ENCODE measurements at regions not wholly inside any gene's neighbourhood (a gene's known extent, or its start where the extent isn't known, plus 50 kb on each side); places are given as distances from the start of the nearest gene placed in this dataset.
A peak's percentile ranks its signal among the peaks of the same experiment; 100 is the strongest.

DNA sequence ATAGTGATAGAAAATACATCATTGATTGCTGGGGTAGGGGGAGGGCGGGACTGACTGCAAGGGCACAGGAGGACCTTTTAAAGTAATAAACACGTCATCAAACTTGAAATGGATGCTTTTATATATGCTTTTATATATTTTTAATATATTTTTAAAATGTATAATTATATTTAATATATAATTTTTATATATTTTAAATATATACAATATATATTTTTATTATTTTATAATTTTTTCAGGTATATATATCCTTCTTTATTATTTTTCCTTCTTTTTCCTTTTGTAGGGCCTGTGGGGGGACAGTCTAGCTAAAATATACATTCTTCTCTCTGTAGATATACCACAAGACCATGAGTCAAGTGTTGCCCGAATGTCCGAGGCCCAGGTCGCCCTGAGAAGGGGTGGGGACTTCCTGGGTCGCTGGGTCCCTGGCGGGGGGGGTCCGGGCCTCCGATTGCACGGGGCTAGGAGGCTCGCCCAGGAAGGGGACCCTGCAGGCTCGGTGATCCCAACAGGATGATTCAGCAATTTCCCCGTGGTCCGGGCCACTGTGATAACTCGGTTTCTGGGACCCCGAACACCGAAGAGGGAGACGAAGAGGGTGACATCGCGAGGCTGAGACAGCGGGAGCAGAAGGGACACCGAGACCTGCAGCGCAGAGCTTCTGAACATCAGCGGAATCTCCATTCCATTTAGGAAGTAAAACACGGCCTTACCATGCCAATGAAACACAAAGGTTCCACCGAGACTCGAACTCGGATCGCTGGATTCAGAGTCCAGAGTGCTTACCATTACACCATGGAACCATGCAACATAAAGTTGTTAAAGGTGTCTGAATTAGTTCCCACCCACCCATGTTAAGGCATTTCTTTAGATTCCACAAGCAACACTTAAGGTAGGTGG lies 112.5 kb upstream of the NBPF11 start (continued):
- TF ChIP-seq ZNF134 (CRISPR knock-in tag; conservative IDR thresholded peaks at IDR 0.05) (no peak), PHF21A (IDR thresholded peaks at IDR 0.05; ENCODE audit: borderline replicate concordance, low read depth) (no peak)

- Histone ChIP-seq H2AFZ (ENCODE audit: low read depth, low read length) (peak overlapping the region; percentile 56; the same call in 1 of the 2 replicates), H3K9ac (ENCODE audit: insufficient read depth in 1 of 2, low read depth in 2 of 2, low read length in 2 of 2) (peak overlapping the region; percentile 59 to 77; a peak in 1 of 4 replicates), H3K4me3 (peak overlapping the region; percentile 21), H3K9me1 (ENCODE audit: control insufficient read depth, insufficient read depth, low read length) (no peaks in the 10 kb centered on the region), H3K4me1 (replicated peaks in 1 of 2; ENCODE audit: control insufficient read depth in 2 of 2, insufficient read depth in 2 of 2, low read length in 2 of 2) (peaks cover 0 to 7% of the 10 kb centered on the region in 2 experiments; a peak in 3 of 5 replicates), H3K79me2 (ENCODE audit: control insufficient read depth, insufficient read depth, low read length) (no peaks in the 10 kb centered on the region), H3K27me3 (ENCODE audit: control insufficient read depth in 2 of 2, insufficient read depth in 2 of 2, low read length in 2 of 2) (no peaks in the 10 kb centered on the region), H3K9me3 (replicated peaks; ENCODE audit: control insufficient read depth, insufficient read depth, low read depth, low read length) (no peaks in the 10 kb centered on the region), H4K20me1 (replicated peaks; ENCODE audit: control insufficient read depth, insufficient read depth, low read length) (no peaks in the 10 kb centered on the region), H3K4me2 (ENCODE audit: insufficient read depth, low read length) (peak overlapping the region; percentile 66), H3K36me3 (ENCODE audit: control insufficient read depth, insufficient read depth, low read length) (no peaks in the 10 kb centered on the region), H3K27ac (ENCODE audit: extremely low read depth, low read depth, low read length) (peak overlapping the region; percentile 77)
- 49% methylated on average over 15 of the region's 17 CpGs for WGBS (ENCODE audit: insufficient coverage, low coverage, missing lambda C conversion rate)
- DNase-seq (ENCODE audit: extremely low read depth in 1 of 4, low spot score in 3 of 4) (no peak), ATAC-seq (no peak), FAIRE-seq (peak; percentile 69)
- in situ Hi-C loops (cut with MboI) = no loop called here
- CTCF ChIA-PET (ENCODE audit: low intra/inter-chr PET ratio) = no interaction called here
- BruUV-seq (replicated peaks) = no TSS peak
- intact Hi-C loops (cut with micrococcal nuclease) = loop anchor here (2.0 kb wide), 1 partner anchor 71 kb away; no protein-coding TSS in a partner anchor
- POLR2A ChIA-PET = interaction anchor here (1.1 to 1.3 kb wide), 3 partner anchors 70 to 259 kb away, joined by 4 to 13 read pairs (median 4); no protein-coding TSS in a partner anchor
- TF ChIP-seq ZNF277 (CRISPR knock-in tag; IDR thresholded peaks at IDR 0.05; ENCODE audit: borderline replicate concordance) (no peak), HINFP (tag; conservative IDR thresholded peaks at IDR 0.05; ENCODE audit: low read depth) (no peak), HSF4 (CRISPR knock-in tag; IDR thresholded peaks at IDR 0.05; ENCODE audit: borderline replicate concordance) (no peak), MLLT1 (IDR thresholded peaks at IDR 0.05) (no peak), TAF1 (IDR thresholded peaks at IDR 0.05; ENCODE audit: control insufficient read depth, extremely low read depth, insufficient read depth, low read length, severe bottlenecking) (no peak), HNRNPUL1 (IDR thresholded peaks at IDR 0.05; ENCODE audit: low read length) (peak; percentile 83; the same call in 1 of the 2 replicates), ELF2 (CRISPR knock-in tag; IDR thresholded peaks at IDR 0.05) (no peak), PTBP1 (IDR thresholded peaks at IDR 0.05; ENCODE audit: low read depth, low read length) (peak; percentile 21; the same call in 1 of the 2 replicates), ZFP36 (IDR thresholded peaks at IDR 0.05; ENCODE audit: low read depth, low read length, partially characterized antibody) (no peak)
- TF ChIP-seq, protein P1, sequence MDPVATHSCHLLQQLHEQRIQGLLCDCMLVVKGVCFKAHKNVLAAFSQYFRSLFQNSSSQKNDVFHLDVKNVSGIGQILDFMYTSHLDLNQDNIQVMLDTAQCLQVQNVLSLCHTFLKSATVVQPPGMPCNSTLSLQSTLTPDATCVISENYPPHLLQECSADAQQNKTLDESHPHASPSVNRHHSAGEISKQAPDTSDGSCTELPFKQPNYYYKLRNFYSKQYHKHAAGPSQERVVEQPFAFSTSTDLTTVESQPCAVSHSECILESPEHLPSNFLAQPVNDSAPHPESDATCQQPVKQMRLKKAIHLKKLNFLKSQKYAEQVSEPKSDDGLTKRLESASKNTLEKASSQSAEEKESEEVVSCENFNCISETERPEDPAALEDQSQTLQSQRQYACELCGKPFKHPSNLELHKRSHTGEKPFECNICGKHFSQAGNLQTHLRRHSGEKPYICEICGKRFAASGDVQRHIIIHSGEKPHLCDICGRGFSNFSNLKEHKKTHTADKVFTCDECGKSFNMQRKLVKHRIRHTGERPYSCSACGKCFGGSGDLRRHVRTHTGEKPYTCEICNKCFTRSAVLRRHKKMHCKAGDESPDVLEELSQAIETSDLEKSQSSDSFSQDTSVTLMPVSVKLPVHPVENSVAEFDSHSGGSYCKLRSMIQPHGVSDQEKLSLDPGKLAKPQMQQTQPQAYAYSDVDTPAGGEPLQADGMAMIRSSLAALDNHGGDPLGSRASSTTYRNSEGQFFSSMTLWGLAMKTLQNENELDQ (CRISPR knock-in tag; IDR thresholded peaks at IDR 0.05; ENCODE audit: borderline replicate concordance) = no peak
Observed at GRCh38 chr1:148263906-148264255, 111.8 kb upstream of the NBPF11 start.

Measured in K562 (cell line).